HG02571 (cell line): ENCODE measurements at regions not wholly inside any gene's neighbourhood (a gene's known extent, or its start where the extent isn't known, plus 50 kb on each side); places are given as distances from the start of the nearest gene placed in this dataset.

ENCODE experiments used
- ATAC-seq: cut with Tn5 transposase; IDR thresholded peaks from one replicate; pipeline ENCODE4 v1.9.1; 2021; ENCODE audit warnings: mild to moderate bottlenecking, moderate library complexity; ENCODE audit not compliant: unreplicated experiment

DNA sequence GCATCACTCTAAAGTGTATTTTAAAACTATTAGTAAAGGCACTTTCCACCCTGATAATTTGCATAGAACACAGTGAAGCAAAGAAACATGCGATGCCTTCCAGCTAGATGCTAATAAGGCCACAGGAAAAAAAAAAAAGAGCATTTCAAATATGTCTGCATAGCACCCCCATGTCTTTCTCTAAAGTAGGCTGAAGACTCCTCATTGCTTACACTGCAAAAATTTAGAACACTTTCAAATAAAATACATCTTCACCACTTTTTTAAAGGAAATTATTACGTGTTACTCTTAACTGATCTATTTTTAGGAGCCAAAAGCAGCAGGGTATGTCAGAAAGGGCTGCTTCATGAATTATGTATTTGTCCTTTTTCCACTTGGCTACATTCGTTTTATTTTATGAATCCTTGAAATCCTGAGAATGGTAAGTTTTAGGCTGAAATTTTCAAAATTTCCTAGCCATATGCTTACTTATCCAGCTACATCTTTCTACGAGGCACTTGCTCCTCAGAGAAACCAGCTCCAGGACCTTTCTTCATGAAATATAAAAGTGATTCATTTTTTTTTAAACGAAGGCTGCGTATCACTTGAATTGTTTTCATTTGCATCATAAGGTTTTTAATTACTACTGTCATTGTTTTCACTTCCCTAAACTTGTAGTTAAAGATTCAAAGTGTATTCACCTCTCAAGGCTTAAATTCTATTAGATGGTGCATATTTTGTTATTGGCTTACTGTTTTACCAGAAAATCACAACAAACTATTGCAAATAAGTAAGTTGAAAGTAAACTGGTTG, 513.0 kb downstream of the PTPRC start:
- peak; percentile 58 for ATAC-seq

DNA sequence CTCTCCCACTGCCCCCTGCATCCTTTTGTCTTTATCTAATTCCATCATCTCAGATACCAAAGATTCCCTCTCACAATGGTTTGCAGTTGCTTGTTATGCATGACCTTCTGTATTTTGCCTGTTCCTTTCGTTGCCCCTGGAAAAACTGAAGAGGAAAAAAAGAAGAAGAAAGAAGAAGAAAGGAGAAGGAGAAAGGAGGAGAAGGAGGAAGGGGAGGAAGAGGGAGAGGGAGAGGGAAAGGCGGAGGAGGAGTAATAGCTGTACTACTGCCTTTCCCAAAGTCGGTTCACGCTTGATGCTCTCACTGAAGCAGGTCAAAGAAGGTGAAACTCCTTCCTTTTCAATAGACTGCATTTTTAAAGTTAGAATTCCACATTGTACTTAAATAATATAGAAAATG, 513.8 kb downstream of the PTPRC start:
- ATAC-seq = no peak

DNA sequence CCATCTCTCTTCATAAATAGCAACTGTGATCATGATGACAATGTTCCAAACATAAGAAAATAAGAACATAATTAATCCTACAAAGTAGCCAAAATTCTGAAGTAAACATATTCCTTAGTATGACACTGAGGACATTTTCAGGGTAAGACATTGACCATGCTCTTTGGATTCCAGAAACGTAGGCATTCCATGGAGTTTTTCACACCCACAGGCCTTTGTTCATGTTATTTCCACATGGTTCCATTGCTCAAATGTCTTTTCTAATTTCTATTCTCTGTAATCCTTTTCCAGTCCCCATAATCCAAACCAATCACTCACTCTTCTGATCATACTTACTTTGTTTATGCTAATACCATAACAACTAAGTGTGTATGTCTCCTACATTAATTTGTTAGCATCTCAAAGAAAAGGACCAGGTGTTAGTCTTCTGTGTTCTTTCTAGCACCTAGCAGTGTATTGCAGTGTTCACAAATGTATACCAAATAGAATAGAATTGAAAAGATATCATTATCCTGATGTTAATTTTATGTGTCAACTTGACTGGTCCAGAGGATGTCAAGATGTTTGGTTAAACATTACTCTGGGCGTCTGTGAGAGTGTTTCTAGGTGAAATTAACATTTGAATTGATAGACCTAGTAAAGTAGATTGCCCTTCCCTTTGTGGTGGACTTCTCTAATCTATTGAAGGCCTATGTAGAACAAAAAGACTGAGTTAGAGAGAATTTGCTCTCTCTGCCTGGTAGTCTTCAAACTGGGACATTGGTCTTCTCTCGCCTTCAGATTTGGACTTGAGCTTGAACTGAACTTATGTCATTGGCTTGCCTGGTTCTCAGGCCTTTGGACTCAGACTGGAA, 516.6 kb downstream of the PTPRC start:
- ATAC-seq = no peak

DNA sequence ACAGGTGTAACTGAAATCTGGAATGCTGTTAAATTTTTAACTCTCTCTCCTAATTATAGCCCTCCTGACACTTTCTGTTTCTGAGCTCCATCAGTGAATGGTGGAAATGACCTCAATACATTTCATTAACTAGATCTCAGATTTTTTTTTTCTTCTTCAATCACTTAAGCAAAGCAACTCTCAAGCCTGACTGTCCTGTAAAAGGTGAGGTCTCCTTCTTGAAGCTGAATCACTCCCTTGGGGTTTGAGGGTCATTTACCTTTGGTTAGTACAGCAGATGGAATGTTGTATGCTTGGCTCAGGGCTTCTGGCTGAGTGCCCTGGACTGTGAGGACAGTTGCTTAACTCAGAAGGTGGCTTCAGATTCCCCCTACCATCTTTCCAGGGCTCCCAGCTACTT, 518.7 kb downstream of the PTPRC start:
- no peak for ATAC-seq

DNA sequence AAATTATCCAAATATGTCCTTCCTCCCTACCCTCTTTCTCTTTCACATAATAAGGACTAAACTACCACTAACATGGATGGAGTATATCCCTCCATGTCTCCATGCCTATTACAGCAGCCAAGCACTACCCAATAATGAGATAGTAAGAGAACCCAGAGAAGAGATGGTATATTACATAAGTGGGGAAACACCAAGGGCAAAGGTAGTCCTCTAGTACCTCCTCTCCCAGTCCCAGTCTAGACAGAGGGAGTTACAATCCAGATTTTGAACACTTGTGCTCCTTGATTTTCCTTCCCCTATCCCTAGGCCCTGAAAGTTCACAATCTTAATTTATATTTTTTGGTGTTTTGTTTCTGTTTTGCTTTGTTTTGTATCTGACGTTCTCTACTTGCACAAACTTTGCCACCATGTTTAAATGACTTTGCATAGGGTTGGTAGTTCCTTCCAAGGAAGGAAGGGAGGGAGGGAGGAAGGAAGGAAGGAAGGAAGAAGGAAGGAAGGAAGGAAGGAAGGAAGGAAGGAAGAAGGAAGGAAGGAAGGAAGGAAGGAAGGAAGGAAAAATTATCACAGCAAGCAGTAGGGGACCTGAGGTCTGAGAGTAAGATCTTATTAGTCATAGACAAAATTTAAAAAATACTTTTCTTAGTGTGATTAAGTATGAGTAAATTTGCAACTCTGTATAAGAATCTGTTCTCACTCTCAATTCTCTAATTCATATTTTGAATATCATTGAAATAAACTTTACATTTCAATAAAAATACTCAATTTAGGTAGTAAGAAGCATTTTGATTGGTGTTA, 521.9 kb downstream of the PTPRC start:
- no peak for ATAC-seq

DNA sequence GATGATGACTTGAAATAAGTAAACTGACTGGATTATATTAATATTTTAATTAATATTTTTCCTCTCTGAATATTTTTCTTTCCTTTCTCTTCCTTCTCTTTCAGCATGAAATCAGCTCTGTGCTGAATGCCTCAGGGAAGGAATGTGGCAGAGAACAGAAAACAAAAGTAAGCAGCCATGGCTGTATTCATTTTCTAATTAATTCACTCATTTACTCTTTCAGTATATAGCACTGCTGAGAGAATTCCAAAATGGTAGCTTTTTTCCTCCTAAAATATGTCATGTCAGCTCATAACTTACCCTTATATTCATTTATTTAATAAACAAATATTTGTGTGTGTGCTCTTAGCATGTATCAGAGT, 522.5 kb downstream of the PTPRC start:
- no peak for ATAC-seq

DNA sequence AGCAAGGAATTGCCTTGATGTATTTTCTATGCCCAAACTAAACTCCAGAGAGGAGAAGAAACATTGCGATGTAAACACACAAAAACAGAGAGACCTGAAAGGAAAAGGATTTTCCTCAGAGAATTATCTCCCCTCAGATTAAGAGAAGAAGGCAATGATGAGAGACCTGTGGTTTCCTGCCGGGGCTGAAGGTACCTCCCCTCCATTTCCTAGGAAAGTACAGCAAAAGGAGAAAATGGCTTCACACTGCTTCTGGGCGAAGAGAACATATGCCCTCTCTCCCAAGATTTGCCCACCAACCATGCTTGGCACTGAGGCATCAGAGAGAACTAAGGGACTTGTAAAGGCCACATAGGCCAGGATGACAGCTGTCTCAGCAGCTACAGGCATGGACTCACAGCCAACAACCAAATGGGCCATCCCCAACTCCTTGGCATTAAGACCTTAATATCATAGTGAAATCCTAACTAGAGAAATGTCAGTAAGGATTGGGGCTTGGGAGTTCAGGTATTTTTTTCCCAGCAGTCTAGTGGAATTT, 523.0 kb downstream of the PTPRC start:
- ATAC-seq = no peak

DNA sequence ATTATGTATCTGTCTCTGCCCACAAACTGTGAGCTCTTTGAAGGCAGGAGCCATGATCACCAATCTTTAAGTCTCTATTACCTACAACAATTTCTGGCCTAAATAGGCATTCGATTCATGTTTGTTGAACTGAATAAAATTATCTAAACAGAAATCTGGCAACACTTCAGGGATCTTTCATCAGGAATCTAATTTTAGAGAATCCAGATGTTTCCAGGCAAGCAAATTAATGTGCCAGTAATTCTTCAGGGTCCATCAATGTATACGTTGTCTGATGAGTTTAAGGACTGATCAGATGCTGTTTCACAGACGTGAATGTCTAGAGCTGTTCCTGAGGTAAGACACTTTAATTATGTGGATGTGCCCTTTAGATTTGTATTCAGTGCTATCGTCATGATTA, 524.4 kb downstream of the PTPRC start:
- no peak for ATAC-seq

DNA sequence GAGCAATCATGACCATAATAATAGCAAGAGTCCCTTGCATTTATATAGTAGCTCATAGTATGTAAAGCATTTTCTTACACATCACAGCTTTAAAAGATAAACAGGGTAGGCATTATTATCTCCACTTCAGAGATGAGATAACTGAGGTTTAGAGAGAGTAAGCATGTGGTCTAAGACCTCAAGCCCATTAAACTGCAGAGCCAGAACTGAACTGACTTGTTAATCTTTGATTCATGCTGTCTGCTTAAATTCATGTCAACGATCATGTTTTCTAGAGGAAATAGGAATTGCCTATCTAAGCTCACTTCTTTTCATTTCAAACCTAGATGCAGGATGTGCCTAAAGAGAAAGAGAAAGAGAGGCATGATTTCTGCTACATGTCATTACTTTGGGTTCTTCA, 524.8 kb downstream of the PTPRC start:
- ATAC-seq = no peak

DNA sequence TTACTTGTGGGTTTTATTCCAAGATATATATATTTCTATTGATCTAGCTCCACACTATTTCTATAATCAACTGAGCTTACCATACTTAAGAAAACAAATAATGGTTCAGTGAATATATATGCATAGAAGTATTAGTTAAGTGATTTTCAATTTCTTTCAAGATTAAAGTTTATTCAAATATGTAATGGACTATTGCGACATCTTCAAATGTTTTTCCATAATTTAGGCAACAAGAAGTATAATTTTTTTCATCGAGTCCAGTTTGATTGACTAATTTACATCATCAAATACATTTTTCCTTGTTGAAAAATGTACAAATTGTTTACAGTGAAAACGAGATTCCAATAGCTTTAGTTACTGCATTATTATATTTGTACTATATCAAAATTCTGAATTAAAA, 528.6 kb downstream of the PTPRC start:
- ATAC-seq = no peak

DNA sequence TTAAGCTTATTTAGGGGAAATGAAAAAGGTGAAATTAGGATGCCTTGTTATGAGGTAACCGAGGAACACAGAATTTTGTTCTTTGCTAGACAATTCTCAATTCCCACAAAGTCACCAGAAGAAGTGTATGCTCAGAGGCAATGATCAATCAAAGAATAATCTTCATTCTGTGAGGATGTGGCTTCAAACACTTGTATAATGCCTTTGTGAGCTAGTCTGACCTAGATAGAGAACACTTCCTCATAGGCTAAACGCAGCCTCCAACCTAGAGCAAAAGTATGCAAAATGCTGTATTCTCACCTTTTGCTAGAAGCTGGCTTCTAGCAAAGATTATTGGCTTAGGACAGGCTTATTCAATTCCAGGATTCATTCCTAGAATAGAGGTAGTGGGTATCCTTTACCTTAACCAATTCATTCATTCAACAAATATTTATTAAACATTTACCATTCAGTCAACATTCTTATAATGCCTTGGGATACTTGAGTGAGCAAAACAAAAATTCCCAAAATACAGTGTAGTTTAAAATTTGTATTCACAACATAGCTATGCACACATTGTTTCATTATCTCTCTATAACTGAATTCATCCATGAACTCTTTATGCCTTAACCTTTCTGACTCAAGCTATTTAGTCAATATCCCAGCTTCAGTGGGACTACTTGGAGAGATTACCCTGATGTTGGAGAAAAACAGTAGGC, 530.2 kb downstream of the PTPRC start:
- no peak for ATAC-seq

DNA sequence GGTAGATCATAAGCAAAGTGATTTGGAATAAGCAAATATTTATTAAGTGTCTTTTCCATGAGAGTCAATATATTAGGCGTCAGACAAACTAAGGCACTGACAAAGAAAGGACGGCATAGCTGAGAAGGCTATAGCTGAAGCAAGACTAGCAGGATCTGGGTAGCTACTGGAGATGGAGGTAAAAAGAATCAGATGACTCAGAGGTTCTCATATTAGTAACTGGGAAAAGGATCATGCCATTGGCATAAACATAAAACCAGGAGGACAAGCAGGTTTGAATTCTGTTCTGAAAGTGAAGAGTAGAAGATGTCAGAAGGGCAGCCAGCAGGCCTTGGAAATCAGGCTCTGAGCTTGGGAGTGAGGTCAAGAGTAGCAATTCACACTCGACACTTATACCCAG, 531.9 kb downstream of the PTPRC start:
- no peak for ATAC-seq

DNA sequence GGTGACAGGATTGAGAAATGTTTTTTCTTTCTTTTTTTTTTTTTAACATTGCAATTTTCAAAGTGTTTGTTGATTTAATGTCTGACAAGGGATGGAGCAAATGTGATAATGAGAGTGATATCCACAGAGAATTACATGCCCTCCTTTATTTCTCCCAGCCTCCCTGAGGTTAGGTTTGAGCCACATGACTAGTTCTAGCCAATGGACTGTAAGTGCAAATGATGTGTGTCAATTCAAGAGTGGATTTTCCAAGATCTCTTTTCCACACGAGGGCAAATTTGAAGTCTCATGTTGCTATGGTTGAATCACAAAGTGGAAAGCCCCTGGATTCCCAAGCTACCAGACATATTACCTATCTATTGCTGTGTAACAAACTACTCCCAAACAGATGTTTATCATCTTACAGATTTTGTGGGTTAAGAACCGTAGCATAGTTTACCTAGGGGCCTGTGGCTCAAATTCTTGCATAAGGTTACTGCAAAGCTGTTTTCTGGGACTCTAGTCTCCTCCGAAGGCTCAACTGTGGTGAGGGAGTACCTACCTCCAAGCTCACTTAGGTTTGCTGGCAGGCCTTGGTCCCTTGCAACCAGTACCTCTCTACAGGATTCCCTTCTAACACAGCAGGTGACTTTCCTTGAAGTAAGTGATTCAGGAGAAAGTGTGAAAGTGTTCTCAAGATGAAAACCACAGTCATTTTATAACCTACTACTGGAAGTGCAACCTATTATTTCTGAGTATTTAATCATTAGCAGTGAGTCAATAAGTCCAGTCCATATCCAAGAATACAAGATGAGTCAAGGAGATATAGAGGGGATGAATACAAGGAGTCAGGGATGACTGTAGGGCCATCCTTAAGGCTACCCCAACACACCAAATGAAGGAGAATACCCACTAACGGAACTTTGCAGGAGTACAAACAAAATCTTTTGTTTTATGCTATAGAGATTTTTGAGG, 533.6 kb downstream of the PTPRC start:
- no peak for ATAC-seq

DNA sequence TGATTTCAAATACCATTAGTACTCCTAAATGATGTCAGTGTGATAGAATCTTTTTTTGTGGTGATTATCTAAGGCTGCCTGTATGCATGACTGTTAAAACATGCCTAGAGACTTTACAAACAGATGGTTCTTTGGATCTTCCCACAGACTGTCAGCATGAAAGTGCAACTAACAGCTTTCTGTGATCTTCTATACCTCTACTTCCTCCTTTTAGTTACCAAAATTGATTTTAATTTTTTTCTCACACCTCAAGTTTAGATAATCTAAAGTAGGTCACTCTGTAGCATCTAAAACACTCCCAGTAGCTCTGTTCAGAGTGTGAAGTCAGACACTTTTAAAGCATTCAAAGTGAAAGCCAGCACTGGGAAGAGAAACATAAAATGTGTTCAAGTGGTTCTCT, 534.5 kb downstream of the PTPRC start:
- ATAC-seq = peak; percentile 92

DNA sequence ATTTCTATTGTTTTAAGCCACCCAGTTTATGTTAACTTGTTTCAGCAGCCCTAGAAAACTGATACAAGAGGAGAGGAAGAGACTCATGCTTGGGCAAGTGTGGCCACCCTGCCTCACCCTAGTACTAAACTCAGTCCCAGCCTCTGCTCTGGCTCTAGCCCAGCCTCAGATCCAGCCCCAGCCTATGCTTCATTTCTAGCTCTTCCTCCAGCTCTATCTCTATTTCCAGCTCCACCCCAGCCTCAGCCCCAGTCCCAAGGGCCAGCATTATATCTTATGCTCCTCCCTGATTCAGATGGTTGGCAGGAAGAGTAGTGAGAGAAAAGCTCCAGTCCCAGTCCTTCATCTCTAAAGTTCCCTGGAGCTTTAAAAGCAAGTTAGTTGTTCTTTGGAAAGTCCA, 535.5 kb downstream of the PTPRC start:
- no peak for ATAC-seq

DNA sequence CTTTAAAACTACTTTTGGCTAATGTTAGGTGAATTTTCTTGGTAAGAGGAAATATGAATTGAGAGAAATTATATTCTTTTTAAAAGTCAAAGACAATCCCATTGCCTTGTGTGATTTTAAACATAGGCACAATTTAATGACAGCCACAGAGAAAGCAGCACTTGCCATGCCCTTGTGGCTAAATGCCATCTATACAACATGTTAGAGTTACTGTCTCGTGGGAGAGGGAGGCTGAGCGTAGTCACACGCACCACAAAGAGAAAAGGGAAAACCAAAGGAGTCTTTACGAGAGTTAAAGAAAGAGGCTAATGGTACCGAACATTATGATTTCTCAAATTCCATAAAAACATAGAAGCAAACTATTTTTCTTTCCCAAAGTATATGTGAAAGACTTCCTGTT, 537.9 kb downstream of the PTPRC start:
- no peak for ATAC-seq

DNA sequence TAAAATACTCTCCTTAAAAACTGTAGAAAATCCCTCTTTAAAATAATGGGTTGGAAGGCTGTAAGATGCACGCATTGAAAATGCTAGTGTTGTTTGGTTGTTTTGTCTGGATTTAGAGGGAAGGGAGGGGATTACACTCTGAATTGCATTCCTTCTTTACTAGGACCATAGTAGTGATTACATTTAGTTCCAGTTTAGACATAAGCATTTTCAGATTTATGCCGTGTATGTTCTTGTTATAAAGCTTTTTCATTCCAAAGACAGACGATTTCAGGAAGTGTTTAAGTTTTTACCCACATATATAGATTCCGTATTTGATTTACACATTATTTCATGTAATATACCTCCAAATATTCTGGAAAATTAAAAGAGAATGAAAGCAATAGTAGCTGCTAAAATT, 538.4 kb downstream of the PTPRC start:
- ATAC-seq = no peak

DNA sequence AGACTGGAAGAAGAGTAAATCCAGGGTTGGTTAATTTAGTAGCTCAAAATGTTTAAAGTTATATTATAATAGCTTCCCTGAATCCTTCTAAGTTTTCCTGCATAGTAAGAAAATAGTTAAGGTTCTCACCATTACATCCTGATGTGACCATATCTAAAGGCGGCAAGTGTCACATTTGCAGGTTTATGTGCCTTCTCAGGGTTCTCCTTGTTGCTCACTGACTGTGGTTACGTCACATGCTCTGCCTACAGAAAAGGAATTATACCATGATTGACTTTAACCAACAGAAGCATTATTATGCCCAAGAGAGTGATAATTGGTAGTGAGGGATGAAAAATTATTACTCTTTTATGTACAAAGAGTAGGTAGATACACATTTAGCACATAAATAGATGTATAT, 539.8 kb downstream of the PTPRC start:
- ATAC-seq = no peak

DNA sequence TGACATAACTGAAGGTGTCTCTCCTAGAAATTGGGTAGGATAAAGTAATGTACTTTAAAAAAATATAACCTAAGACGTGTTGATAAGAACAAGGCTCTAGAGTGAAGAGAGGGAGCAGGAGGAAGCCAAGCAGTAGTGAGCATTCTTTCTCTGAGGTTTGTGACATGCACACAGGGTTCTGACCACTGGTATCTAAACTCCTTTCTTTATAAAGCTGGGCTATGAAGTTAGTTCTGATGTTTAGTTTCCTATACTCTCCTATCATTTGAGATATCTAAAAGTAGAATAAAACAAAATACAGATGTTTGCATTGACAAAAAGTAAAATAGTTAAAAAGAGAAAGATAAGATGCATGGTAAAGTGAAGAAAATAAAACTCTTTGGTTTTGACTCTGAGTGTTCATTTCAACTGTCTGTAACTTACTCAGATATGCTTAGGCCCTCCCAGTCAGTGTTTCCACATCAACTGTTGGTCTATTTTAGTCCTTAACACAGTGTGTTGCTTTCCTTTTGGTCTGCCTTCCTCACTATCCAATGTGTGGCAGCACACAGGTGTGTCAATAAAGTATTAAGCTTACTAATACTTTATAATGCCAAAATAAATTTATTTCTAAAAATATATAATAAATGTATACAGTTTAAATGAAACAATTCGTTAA, 543.5 kb downstream of the PTPRC start:
- ATAC-seq = no peak
